VCaP (cell line): ENCODE measurements at regions not wholly inside any gene's neighbourhood (a gene's known extent, or its start where the extent isn't known, plus 50 kb on each side); places are given as distances from the start of the nearest gene placed in this dataset.

Experiments
- H3K27ac ChIP-seq: fragments of 450-650 bp; 2 replicates; pipeline ENCODE4 v1.5.1; 2017
- CTCF ChIP-seq: fragments of 450-650 bp; conservative IDR thresholded peaks from 2 replicates; pipeline ENCODE4 v1.5.1; 2017; ENCODE audit warnings: mild to moderate bottlenecking, moderate library complexity

- no peak for TF ChIP-seq CTCF
- H3K27ac ChIP-seq, result no peak overlapping the region
These were observed 268.7 kb downstream of the EDEM1 start for GRCh38 chr3:5456199-5456598.

- no peak overlapping the region for H3K27ac ChIP-seq
- TF ChIP-seq CTCF, result no peak
These were observed 271.0 kb downstream of the EDEM1 start for GRCh38 chr3:5458526-5458925.

GRCh38 chr3:5462086-5462485 is 274.6 kb downstream of the EDEM1 start:
- no peak for TF ChIP-seq CTCF
- H3K27ac ChIP-seq, result no peak overlapping the region

- H3K27ac ChIP-seq, result no peak overlapping the region
- TF ChIP-seq CTCF, result no peak
These were observed 276.5 kb downstream of the EDEM1 start for GRCh38 chr3:5463991-5464390.

- no peak for TF ChIP-seq CTCF
- no peak overlapping the region for H3K27ac ChIP-seq
These were observed 277.1 kb downstream of the EDEM1 start for GRCh38 chr3:5464649-5465048.

GRCh38 chr3:5465183-5465582 is 277.7 kb downstream of the EDEM1 start:
- no peak for TF ChIP-seq CTCF
- H3K27ac ChIP-seq, result no peak overlapping the region

GRCh38 chr3:5466065-5466464 is 278.6 kb downstream of the EDEM1 start:
- no peak overlapping the region for H3K27ac ChIP-seq
- TF ChIP-seq CTCF, result no peak

- TF ChIP-seq CTCF, result no peak
These were observed 279.2 kb downstream of the EDEM1 start for GRCh38 chr3:5466717-5467116.

More at GRCh38 chr3:5466717-5467116, 279.2 kb downstream of the EDEM1 start:
- no peak overlapping the region for H3K27ac ChIP-seq
